ENCODE measurements at regions not wholly inside any gene's neighbourhood (a gene's known extent, or its start where the extent isn't known, plus 50 kb on each side); places are given as distances from the start of the nearest gene placed in this dataset.

DNA sequence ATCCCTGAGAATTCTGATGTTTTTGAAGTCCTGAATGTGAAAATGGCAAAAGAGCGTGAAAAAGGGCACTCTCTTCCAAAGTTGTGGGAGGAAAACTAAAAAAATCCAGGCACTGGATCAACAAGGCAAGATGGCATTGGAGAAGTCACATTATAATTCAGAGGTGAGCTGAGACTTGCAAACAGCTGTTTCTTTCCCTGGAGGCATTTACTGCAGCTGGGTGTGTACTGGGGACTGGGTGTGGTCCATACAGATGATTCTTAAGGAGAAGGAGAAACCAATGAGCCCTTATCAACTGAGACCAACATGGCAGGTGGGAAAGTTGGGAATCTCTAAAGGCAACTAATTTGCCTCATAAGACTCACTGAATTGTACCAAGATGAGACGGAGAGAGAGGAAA is 313.9 kb downstream of the TRIB2 start:
- Histone ChIP-seq H4K20me1 (replicated peaks; ENCODE audit: control insufficient read depth, extremely low read depth, insufficient read depth, low read length) (no peaks in the 10 kb centered on the region), H3K4me2 (ENCODE audit: insufficient read depth, low read length) (no peak overlapping the region), H3K27me3 (ENCODE audit: control insufficient read depth in 2 of 2, insufficient read depth in 2 of 2, low read length in 2 of 2) (no peaks in the 10 kb centered on the region), H3K9me1 (replicated peaks; ENCODE audit: control insufficient read depth, extremely low read depth, insufficient read depth, low read length) (no peaks in the 10 kb centered on the region), H3K9me3 (replicated peaks; ENCODE audit: control insufficient read depth, insufficient read depth, low read length) (no peaks in the 10 kb centered on the region), H3K27ac (ENCODE audit: insufficient read depth, low read depth, low read length) (no peak overlapping the region), H3K4me1 (ENCODE audit: control insufficient read depth, extremely low read depth, insufficient read depth, low read length) (no peaks in the 10 kb centered on the region), H3K79me2 (ENCODE audit: control insufficient read depth, insufficient read depth, low read length) (no peaks in the 10 kb centered on the region), H3K9ac (replicated peaks; ENCODE audit: extremely low read depth, insufficient read depth, low read length) (no peak overlapping the region), H2AFZ (ENCODE audit: low read depth, low read length) (no peak overlapping the region), H3K4me3 (replicated peaks in 1 of 3; ENCODE audit: insufficient read depth in 1 of 3, low read depth in 1 of 3, low read length in 3 of 3) (no peak overlapping the region), H3K36me3 (ENCODE audit: control insufficient read depth in 2 of 2, extremely low read depth in 1 of 2, insufficient read depth in 2 of 2, low read length in 2 of 2) (no peaks in the 10 kb centered on the region)
- BruUV-seq (replicated peaks): no TSS peak
- DNase-seq (ENCODE audit: low read depth, low spot score): no peak
- FAIRE-seq: no peak
- intact Hi-C loops (cut with micrococcal nuclease) (no loop called here), dilution Hi-C loops (cut with MboI; ENCODE audit: extremely low pct_ligation_motif_present, low sequenced_read_pairs) (no loop called here)
- no peak for TF ChIP-seq MYC (IDR thresholded peaks at IDR 0.05; ENCODE audit: low read depth, low read length)
- TF ChIP-seq EZH2 (IDR thresholded peaks at IDR 0.05; ENCODE audit: borderline replicate concordance, low read depth, low read length, severe bottlenecking): no peak
- TF ChIP-seq, protein P1, sequence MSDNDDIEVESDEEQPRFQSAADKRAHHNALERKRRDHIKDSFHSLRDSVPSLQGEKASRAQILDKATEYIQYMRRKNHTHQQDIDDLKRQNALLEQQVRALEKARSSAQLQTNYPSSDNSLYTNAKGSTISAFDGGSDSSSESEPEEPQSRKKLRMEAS (IDR thresholded peaks at IDR 0.05; ENCODE audit: insufficient read depth, insufficient read length): no peak
- TF ChIP-seq GATA2 (IDR thresholded peaks at IDR 0.05; ENCODE audit: insufficient read depth, insufficient read length, low read depth, low read length): no peak
- no peak for TF ChIP-seq POLR2A (IDR thresholded peaks at IDR 0.05; ENCODE audit: low read depth, low read length)
- TF ChIP-seq FOS (IDR thresholded peaks at IDR 0.05; ENCODE audit: borderline replicate concordance, insufficient read depth, low read length): no peak
- no peak for TF ChIP-seq JUN (IDR thresholded peaks at IDR 0.05; ENCODE audit: borderline replicate concordance, insufficient read depth, insufficient read length, low read depth)
- TF ChIP-seq, protein P2, sequence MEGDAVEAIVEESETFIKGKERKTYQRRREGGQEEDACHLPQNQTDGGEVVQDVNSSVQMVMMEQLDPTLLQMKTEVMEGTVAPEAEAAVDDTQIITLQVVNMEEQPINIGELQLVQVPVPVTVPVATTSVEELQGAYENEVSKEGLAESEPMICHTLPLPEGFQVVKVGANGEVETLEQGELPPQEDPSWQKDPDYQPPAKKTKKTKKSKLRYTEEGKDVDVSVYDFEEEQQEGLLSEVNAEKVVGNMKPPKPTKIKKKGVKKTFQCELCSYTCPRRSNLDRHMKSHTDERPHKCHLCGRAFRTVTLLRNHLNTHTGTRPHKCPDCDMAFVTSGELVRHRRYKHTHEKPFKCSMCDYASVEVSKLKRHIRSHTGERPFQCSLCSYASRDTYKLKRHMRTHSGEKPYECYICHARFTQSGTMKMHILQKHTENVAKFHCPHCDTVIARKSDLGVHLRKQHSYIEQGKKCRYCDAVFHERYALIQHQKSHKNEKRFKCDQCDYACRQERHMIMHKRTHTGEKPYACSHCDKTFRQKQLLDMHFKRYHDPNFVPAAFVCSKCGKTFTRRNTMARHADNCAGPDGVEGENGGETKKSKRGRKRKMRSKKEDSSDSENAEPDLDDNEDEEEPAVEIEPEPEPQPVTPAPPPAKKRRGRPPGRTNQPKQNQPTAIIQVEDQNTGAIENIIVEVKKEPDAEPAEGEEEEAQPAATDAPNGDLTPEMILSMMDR (IDR thresholded peaks at IDR 0.05; ENCODE audit: extremely low read depth in 1 of 2, insufficient read depth in 1 of 2, low read depth in 1 of 2, low read length in 2 of 2): no peak
- no peak for TF ChIP-seq POLR2AphosphoS5 (IDR thresholded peaks at IDR 0.05; ENCODE audit: insufficient read depth, low read depth, low read length)
- CTCF ChIA-PET: no interaction called here
- POLR2A ChIA-PET: no interaction called here

Data from endothelial cell of umbilical vein (primary cell).